CD4-positive, alpha-beta T cell treated with Interleukin-10 for 1 hour (primary cell): ENCODE measurements at regions not wholly inside any gene's neighbourhood (a gene's known extent, or its start where the extent isn't known, plus 50 kb on each side); places are given as distances from the start of the nearest gene placed in this dataset.

ENCODE experiments used
- DNase-seq: peaks from one replicate; pipeline ENCODE4 v3.0.0-alpha.2; 2020

DNA sequence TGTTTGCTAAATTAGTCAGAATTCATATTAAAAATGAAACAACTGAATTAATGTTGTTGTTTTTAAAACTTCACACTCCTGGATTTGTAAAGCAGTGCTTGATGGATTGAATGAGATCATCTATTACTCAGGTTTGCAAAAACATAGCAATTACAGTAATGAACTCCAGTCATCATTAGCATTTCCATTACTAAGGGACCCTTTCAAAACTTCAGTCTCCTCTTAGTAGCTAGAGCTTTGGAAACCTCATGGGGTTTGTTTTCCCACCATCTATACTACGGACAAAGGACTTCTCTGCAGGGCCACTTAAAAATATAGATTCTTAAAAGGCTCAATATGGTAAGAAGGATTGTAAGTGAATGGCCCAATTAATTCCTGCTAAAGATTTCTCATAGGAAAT, 174.5 kb upstream of the PRNP start:
- no peak for DNase-seq

DNA sequence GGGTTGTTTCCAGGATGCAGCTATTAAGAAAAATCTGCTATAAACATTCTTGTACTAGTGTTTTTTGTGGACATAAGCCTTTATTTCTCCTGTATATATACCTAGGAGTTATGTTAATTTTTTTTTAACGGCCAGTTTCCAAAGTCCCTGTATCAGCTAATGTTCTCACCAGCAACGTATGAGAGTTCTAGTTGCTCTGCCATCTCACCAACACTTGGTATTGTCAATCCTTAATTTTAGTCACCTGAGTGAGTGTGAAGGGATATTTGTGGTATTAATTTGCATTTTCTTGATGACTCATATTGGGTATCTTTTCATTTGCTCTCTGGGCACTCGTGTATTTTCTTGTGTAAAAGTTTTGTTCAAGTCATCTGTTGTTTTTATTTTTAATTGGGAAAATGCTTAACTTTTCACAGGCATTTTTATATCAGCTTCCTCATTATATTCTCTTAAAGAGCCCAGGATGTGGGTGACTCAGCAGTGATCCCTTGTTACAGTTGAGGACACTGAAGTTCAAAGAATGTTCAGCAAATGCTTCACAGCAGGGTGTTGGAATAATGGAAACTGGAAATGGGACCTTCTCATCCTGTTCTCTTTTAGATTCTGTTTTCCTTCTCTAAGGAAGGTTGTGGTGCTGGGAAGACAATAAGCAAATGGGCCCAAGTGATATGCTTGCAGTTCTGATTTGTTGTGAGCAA, 176.3 kb upstream of the PRNP start:
- no peak for DNase-seq

DNA sequence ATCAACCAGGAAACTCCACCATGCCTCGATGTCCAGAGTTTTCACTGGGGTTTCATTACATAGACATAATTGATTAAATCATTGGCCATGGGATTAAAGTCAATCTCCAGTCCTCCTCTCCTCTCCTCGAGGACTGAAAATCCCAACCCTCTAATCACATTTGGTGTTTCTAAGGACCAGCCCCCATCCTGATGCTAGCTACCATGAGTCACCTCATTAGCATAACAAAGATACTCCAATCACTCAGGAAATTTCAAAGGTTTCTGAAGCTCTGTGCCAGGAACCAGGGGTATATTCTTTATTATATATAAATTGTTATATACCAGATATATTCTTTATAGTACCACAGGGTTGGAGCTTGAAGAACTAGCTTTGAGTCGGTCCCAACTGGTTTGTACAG, 177.5 kb upstream of the PRNP start:
- DNase-seq: no peak

DNA sequence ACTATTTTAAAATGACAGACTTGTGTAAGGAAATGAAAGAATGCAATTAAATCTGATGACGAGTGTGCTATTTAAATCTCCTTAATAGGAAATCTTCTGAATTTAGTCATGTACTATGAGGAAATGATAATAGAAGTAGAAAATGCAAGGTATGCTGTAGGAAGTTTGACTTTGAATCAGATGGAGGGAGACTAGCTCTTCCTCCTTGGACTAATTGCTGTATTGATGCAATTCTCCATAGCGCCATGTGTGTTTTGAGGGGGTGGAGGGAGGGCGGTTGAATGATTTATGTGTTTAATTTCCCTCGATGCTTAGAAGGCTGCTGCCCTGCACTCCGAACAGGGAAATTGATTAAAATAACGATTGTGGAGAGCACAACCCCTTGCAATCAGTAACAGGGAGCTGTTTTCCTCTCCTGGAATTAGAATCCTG, 179.0 kb upstream of the PRNP start:
- no peak for DNase-seq

GRCh38 chr20:4504814-4505213, 181.4 kb upstream of the PRNP start:
- no peak for DNase-seq

GRCh38 chr20:4502756-4503155, 183.5 kb upstream of the PRNP start:
- no peak for DNase-seq

GRCh38 chr20:4493386-4493785, 192.9 kb upstream of the PRNP start:
- DNase-seq: no peak

- DNase-seq: no peak
Observed at GRCh38 chr20:4491643-4492042, 194.6 kb upstream of the PRNP start.

- no peak for DNase-seq
Observed at GRCh38 chr20:4490606-4491280, 195.5 kb upstream of the PRNP start.

GRCh38 chr20:4490045-4490444, 196.2 kb upstream of the PRNP start:
- DNase-seq: no peak

DNA sequence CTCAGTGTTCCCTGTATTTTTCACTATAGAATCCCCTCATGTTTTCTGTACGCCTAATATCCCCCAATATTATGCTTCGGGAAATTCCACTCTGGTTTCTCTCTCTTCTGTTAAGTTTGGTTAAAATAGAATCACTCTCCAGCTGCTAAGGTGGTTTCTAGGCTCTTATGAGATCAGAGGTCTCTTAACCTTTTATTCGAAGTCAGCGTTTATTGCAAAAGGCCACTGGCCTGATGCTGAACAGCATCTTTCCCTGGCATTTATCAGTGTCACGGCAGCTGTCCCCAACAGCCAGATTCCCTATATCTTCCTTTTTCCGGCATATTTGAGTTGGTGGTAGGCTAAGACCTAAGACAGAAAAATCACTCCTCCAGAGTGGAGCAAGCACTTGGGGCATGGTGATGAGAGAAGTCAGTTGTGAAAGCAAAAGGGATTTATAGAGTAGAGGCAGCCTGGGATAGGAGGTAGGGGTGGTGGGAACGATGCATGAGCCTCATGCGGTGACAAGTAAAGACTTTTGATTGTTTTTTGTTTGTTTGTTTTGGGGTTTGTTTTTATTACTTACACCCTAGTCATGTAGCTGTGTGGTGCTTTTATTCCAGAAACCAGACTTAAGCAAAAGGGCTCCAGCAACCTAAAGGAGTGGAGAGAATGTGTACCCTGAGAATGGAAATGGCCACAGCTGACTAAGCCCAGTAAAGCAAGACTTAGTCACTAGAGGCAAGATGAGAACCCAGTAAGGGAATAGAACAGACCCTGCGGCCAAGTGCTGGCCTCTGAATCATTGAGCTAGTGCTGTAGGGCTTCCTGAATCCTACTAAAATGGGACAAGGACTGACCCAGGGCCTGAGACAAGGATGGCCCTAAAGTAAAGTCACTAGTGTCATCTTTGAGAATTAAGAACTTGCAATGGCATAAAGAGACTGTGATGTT, 197.6 kb upstream of the PRNP start:
- no peak for DNase-seq

GRCh38 chr20:4484379-4484997, 201.8 kb upstream of the PRNP start:
- DNase-seq: no peak

GRCh38 chr20:4483961-4484360, 202.3 kb upstream of the PRNP start:
- DNase-seq: no peak

DNA sequence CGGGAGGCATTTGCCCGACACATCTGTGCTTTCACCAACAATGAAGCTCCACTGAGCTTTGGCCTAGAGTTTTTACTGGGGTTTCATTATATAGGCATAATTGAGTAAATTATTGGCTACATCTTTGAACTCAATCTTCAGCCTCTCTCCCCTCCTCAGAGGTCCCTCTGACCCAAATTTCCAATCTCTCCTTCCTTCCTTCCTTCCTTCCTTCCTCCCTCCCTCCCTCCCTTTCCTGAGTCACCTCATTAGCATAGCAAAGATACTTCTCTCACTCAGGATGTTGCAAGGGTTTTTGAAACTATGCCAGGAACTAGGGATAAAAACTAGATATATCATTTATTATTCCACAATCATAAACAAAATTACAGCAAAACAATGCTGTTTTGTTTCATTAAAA, 202.8 kb upstream of the PRNP start:
- no peak for DNase-seq

DNA sequence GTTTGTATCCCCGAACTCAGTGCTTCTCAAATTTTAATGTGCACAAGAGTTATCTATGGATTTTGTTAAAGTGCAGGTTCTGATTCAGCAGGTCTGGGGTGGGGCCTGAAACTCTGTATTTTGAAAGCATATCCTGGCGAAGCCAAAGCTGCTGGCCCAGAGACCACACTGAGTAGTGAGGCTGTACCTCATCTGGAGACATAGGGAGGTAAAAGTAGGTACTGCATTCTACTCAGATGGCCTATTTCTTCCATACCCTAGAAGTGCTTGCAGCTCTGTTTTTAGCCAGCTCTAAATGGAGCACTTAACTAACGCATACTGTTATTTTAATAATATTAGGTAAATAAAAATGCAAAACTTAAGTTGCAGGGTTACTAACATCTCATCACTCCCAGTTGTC, 206.2 kb upstream of the PRNP start:
- no peak for DNase-seq

DNA sequence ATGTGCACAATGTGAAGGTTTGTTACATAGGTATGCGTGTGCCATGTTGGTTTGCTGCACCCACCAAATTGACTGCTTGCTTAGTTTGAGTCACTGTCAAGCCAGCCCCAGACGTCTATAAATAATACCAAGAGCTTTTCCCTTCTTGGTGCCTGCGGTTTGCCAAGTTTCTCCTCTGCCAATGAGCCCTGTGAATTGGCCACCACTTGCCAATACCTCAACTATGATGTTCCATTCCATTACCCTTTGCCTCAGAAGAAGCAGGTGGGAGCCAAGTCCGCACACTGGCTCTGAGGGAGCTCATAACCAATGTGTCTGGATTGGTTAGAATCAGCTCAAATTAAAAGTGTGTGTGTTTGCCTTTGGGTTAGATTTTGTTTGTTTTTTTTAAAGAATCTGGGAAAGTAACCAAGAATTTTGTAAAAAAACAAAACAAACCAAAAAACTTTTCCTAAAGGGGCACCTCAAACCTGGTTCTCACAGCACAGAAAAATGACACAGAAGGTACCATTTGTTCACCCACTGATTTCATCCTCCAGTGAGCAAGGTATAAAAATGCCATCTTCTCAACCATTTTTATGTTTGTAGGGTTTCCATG, 209.3 kb upstream of the PRNP start:
- DNase-seq: no peak

- no peak for DNase-seq
Observed at GRCh38 chr20:4472906-4473305, 213.3 kb upstream of the PRNP start.

GRCh38 chr20:4471221-4471620, 215.0 kb upstream of the PRNP start:
- DNase-seq: no peak

DNA sequence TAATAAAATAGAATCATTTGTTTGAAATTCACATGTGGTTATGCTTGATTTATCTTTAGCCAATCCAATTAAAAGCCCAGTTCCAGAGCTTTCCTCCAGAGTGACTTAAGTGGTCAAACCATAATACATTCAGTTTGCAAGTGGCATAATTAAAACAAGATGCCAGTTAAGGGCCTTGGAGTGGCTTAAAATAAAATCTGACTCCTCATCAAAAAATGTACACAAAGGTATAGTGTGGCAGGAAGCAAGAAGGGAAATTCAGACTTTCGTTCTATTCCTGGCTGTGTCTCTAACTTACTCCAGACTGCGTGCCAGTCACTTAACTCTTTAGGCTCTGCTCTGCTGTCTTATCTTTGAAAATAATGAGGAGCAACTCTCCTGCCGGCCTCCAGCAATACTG, 215.9 kb upstream of the PRNP start:
- no peak for DNase-seq

GRCh38 chr20:4469910-4470309, 216.3 kb upstream of the PRNP start:
- DNase-seq: no peak

GRCh38 chr20:4468114-4468513, 218.1 kb upstream of the PRNP start:
- no peak for DNase-seq

DNA sequence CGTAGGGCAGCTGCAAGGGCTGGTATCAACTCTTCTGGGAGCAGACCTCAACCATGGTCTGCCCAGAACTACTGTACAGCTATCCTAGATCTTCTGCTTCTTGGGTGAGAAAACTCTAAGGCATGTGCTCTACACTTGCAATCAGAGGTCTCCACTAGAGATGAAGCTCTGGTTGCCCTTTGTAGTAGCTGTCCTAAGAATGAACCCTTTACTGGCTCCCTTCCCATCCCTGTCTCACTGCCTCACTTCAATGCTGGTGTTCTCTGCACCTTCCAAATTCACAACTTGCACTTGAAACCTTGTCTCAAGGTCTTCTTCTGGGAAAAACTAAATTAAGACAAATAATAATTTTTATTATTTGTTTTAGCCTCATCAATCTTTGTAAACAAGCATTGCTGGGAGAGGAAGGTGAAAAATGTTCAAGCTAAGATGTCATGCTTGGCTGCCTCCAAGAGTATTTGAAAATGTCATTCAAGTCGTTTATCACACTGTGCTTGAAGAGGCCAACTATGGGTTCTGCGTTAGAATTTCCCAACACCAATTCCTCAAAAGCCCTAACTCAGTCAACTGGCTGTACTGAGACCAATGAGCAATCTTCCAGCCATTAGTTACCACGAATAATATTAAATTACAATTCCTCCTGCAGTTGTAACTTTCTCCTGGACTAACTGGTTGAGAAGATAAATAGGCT, 216.9 kb upstream of the ADRA1D start:
- no peak for DNase-seq
